A549 (cell line): ENCODE measurements at regions not wholly inside any gene's neighbourhood (a gene's known extent, or its start where the extent isn't known, plus 50 kb on each side); places are given as distances from the start of the nearest gene placed in this dataset.

Experiments
- CEBPB ChIP-seq, 2 experiments: fragments of >200 bp in 1 of 2; sonication (Bioruptor Twin) in 1 of 2; formaldehyde crosslinking in 1 of 2; IDR thresholded peaks; 2 replicates each; pipeline ENCODE4 v1.6.1; 2012 to 2016
- EP300 ChIP-seq, 2 experiments: fragments of >200 bp; sonication (Bioruptor Twin); formaldehyde crosslinking; IDR thresholded peaks; 2 replicates in 1 of 2; 3 replicates in 1 of 2; pipeline ENCODE4 v1.6.1; 2016 to 2017
- FOSL2 ChIP-seq, 2 experiments: fragments of 450-650 bp in 1 of 2; fragments of >200 bp in 1 of 2; sonication (Bioruptor Twin) in 1 of 2; formaldehyde crosslinking; IDR thresholded peaks; 2 replicates each; pipeline versions ENCODE4 v1.5.0 to v1.6.1; 2016 to 2020; ENCODE audit warnings: mild to moderate bottlenecking in 1 of 2, moderate library complexity in 1 of 2
- JUN ChIP-seq, 2 experiments: fragments of >200 bp; sonication (Bioruptor Twin); formaldehyde crosslinking; IDR thresholded peaks; 2 replicates in 1 of 2; 3 replicates in 1 of 2; pipeline ENCODE4 v1.6.1; 2016 to 2017
- KDM1A ChIP-seq: fragments of 200-600 bp; sonication (generic); IDR thresholded peaks from 2 replicates; pipeline ENCODE4 v1.6.1; 2016; ENCODE audit warnings: low read depth, mild to moderate bottlenecking
- MYC ChIP-seq: IDR thresholded peaks from 2 replicates; pipeline ENCODE4 v1.6.1; 2012; ENCODE audit warnings: mild to moderate bottlenecking, inconsistent platforms, low read length, improper control_type of control experiment, borderline replicate concordance
- POLR2A ChIP-seq: IDR thresholded peaks from 2 replicates; pipeline ENCODE4 v1.6.1; 2012; ENCODE audit warnings: mild to moderate bottlenecking, low read length
- TP53 ChIP-seq: fragments of 250-450 bp; sonication (Bioruptor Pico); IDR thresholded peaks from 2 replicates; pipeline ENCODE4 v1.5.0; 2021; ENCODE audit warnings: mild to moderate bottlenecking, moderate library complexity
- ZNF302 ChIP-seq: fragments of 250-450 bp; sonication (Bioruptor Pico); IDR thresholded peaks from 2 replicates; pipeline ENCODE4 v1.9.0; 2021; ENCODE audit warnings: inconsistent platforms, mild to moderate bottlenecking, moderate library complexity
- TF ChIP-seq, protein P1 (sequence below): fragments of >200 bp; sonication (Bioruptor Twin); formaldehyde crosslinking; IDR thresholded peaks from 3 replicates; pipeline ENCODE4 v1.5.1; 2016
- TF ChIP-seq, protein P2 (sequence below): fragments of 200-600 bp; sonication (generic); IDR thresholded peaks from 2 replicates; pipeline ENCODE4 v1.6.1; 2016; ENCODE audit warnings: antibody characterized with exemption, mild to moderate bottlenecking, moderate library complexity

DNA sequence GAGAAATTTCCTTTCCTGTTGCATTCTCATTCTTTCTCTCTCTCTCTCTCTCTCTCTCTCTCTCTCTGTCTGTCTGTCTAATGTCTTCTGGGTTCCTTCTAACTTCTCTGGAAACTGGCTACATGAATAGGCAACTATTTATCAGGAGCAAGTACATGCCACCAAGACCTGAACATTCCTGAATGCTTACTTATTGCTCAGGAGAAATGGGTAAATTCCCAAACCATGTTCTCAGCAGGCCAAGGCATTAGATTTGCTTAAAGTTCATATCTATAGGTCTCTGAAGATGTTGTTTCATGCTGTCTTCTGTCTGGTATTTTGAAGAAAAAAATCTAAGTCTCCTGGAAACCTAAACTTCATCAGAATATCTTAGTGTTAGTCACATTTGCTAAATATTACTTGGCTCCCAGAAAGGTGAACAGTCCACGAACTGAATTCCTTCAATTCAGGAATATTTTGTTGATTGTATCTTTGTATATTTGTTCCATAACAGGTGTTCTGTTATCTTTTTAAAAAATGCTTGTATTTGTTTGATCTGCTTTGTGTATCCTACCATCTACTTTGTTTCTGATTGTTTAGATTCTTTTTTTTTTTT lies 77.2 kb upstream of the FIGN start:
- TF ChIP-seq, protein P1, sequence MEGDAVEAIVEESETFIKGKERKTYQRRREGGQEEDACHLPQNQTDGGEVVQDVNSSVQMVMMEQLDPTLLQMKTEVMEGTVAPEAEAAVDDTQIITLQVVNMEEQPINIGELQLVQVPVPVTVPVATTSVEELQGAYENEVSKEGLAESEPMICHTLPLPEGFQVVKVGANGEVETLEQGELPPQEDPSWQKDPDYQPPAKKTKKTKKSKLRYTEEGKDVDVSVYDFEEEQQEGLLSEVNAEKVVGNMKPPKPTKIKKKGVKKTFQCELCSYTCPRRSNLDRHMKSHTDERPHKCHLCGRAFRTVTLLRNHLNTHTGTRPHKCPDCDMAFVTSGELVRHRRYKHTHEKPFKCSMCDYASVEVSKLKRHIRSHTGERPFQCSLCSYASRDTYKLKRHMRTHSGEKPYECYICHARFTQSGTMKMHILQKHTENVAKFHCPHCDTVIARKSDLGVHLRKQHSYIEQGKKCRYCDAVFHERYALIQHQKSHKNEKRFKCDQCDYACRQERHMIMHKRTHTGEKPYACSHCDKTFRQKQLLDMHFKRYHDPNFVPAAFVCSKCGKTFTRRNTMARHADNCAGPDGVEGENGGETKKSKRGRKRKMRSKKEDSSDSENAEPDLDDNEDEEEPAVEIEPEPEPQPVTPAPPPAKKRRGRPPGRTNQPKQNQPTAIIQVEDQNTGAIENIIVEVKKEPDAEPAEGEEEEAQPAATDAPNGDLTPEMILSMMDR = no peak
- no peak for TF ChIP-seq FOSL2 (IDR thresholded peaks at IDR 0.05)
- no peak for TF ChIP-seq FOSL2 (CRISPR knock-in tag; IDR thresholded peaks at IDR 0.05)
- TF ChIP-seq JUN (IDR thresholded peaks at IDR 0.05) = no peak
- TF ChIP-seq TP53 (CRISPR knock-in tag) = no peak
- TF ChIP-seq POLR2A = no peak
- TF ChIP-seq CEBPB (IDR thresholded peaks at IDR 0.05) = no peak
- no peak for TF ChIP-seq EP300 (IDR thresholded peaks at IDR 0.05)
- no peak for TF ChIP-seq KDM1A
- no peak for TF ChIP-seq MYC
- TF ChIP-seq ZNF302 (CRISPR knock-in tag) = no peak
- TF ChIP-seq, protein P2, sequence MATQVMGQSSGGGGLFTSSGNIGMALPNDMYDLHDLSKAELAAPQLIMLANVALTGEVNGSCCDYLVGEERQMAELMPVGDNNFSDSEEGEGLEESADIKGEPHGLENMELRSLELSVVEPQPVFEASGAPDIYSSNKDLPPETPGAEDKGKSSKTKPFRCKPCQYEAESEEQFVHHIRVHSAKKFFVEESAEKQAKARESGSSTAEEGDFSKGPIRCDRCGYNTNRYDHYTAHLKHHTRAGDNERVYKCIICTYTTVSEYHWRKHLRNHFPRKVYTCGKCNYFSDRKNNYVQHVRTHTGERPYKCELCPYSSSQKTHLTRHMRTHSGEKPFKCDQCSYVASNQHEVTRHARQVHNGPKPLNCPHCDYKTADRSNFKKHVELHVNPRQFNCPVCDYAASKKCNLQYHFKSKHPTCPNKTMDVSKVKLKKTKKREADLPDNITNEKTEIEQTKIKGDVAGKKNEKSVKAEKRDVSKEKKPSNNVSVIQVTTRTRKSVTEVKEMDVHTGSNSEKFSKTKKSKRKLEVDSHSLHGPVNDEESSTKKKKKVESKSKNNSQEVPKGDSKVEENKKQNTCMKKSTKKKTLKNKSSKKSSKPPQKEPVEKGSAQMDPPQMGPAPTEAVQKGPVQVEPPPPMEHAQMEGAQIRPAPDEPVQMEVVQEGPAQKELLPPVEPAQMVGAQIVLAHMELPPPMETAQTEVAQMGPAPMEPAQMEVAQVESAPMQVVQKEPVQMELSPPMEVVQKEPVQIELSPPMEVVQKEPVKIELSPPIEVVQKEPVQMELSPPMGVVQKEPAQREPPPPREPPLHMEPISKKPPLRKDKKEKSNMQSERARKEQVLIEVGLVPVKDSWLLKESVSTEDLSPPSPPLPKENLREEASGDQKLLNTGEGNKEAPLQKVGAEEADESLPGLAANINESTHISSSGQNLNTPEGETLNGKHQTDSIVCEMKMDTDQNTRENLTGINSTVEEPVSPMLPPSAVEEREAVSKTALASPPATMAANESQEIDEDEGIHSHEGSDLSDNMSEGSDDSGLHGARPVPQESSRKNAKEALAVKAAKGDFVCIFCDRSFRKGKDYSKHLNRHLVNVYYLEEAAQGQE = no peak
